ENCODE measurements at regions not wholly inside any gene's neighbourhood (a gene's known extent, or its start where the extent isn't known, plus 50 kb on each side); places are given as distances from the start of the nearest gene placed in this dataset.

DNA sequence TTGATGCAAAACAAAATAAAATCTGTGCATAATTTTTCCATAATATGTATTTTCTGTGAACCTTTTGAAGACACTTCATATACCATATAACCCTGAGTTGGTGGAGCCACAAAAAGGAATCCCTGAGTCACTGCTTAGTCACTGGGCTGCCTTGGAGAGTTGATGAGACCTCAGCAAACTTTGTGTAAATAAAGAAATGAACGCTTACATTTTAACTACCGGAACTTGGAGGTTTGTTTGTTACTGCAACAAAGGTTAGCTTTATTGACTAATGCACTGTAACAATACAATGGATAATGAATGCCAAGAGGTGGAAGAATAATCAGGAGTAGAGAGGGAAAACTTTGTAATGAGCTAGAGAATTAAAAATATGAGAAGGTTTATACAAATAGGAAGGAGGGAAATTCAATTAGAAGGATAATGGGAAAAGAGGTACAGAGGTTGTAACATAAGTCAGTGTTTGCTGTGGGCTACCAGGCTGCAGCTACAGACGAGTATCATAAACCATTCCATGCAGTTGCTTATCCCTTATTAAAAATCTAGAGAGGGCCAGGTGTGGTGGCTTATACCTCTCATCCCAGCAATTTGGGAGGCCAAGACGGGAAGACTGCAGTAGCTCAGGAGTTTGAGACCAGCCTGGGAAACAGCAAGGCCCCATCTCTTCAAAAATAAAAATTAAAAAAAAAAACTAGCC lies 1042.1 kb downstream of the TYW1 start:
- DNase-seq: no peak
- no peaks in the 10 kb centered on the region for H3K36me3 Mint-ChIP-seq (ENCODE audit: unreplicated experiment)
- no peak overlapping the region for H3K4me3 Mint-ChIP-seq (ENCODE audit: unreplicated experiment)
- TF ChIP-seq, protein P1, sequence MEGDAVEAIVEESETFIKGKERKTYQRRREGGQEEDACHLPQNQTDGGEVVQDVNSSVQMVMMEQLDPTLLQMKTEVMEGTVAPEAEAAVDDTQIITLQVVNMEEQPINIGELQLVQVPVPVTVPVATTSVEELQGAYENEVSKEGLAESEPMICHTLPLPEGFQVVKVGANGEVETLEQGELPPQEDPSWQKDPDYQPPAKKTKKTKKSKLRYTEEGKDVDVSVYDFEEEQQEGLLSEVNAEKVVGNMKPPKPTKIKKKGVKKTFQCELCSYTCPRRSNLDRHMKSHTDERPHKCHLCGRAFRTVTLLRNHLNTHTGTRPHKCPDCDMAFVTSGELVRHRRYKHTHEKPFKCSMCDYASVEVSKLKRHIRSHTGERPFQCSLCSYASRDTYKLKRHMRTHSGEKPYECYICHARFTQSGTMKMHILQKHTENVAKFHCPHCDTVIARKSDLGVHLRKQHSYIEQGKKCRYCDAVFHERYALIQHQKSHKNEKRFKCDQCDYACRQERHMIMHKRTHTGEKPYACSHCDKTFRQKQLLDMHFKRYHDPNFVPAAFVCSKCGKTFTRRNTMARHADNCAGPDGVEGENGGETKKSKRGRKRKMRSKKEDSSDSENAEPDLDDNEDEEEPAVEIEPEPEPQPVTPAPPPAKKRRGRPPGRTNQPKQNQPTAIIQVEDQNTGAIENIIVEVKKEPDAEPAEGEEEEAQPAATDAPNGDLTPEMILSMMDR (IDR thresholded peaks at IDR 0.05; ENCODE audit: partially characterized antibody, unreplicated experiment): no peak
- H3K4me1 Mint-ChIP-seq (ENCODE audit: low read depth, unreplicated experiment): no peaks in the 10 kb centered on the region
- no peak overlapping the region for H3K27ac Mint-ChIP-seq (ENCODE audit: unreplicated experiment)
- no peaks in the 10 kb centered on the region for H3K9me3 Mint-ChIP-seq (ENCODE audit: unreplicated experiment)
- H3K27me3 Mint-ChIP-seq (ENCODE audit: unreplicated experiment): peaks cover 2% of the 10 kb centered on the region

- Mint-ChIP-seq H3K27ac (ENCODE audit: unreplicated experiment) (no peak overlapping the region), H3K36me3 (ENCODE audit: unreplicated experiment) (no peaks in the 10 kb centered on the region), H3K27me3 (ENCODE audit: unreplicated experiment) (peaks cover 2% of the 10 kb centered on the region), H3K4me3 (ENCODE audit: unreplicated experiment) (no peak overlapping the region), H3K4me1 (ENCODE audit: low read depth, unreplicated experiment) (no peaks in the 10 kb centered on the region), H3K9me3 (ENCODE audit: unreplicated experiment) (no peaks in the 10 kb centered on the region)
- DNase-seq: no peak
- TF ChIP-seq, protein P1 (IDR thresholded peaks at IDR 0.05; ENCODE audit: partially characterized antibody, unreplicated experiment): no peak
These were observed 1044.9 kb downstream of the TYW1 start for GRCh38 chr7:68041554-68041953.

DNA sequence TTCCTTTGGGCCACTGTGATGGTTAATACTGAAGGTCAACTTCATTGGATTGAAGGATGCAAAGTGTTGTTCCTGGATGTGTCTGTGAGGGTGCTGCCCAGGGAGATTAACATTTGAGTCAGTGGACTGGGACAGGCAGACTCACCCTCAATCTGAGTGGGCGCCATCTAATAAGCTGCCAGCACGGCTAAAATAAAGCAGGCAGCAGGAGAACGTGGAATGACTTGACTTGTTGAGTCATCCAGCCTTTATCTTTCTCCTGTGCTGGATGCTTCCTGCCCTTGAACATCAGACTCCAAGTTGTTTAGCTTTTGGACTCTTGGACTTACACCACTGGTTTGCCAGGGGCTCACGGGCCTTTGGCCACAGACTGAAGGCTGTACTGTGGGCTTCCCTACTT lies 1046.9 kb downstream of the TYW1 start:
- TF ChIP-seq, protein P1 (IDR thresholded peaks at IDR 0.05; ENCODE audit: partially characterized antibody, unreplicated experiment): no peak
- Mint-ChIP-seq H3K4me3 (ENCODE audit: unreplicated experiment) (no peak overlapping the region), H3K36me3 (ENCODE audit: unreplicated experiment) (no peaks in the 10 kb centered on the region), H3K4me1 (ENCODE audit: low read depth, unreplicated experiment) (no peaks in the 10 kb centered on the region), H3K27me3 (ENCODE audit: unreplicated experiment) (peaks cover 2% of the 10 kb centered on the region), H3K9me3 (ENCODE audit: unreplicated experiment) (no peaks in the 10 kb centered on the region), H3K27ac (ENCODE audit: unreplicated experiment) (no peak overlapping the region)
- DNase-seq: no peak

GRCh38 chr7:68050627-68051026 lies 1054.0 kb downstream of the TYW1 start:
- TF ChIP-seq, protein P1 (IDR thresholded peaks at IDR 0.05; ENCODE audit: partially characterized antibody, unreplicated experiment): no peak
- no peaks in the 10 kb centered on the region for H3K9me3 Mint-ChIP-seq (ENCODE audit: unreplicated experiment)
- H3K27ac Mint-ChIP-seq (ENCODE audit: unreplicated experiment): no peak overlapping the region
- no peak overlapping the region for H3K4me3 Mint-ChIP-seq (ENCODE audit: unreplicated experiment)
- H3K36me3 Mint-ChIP-seq (ENCODE audit: unreplicated experiment): no peaks in the 10 kb centered on the region
- H3K4me1 Mint-ChIP-seq (ENCODE audit: low read depth, unreplicated experiment): no peaks in the 10 kb centered on the region
- no peaks in the 10 kb centered on the region for H3K27me3 Mint-ChIP-seq (ENCODE audit: unreplicated experiment)
- DNase-seq: no peak

DNA sequence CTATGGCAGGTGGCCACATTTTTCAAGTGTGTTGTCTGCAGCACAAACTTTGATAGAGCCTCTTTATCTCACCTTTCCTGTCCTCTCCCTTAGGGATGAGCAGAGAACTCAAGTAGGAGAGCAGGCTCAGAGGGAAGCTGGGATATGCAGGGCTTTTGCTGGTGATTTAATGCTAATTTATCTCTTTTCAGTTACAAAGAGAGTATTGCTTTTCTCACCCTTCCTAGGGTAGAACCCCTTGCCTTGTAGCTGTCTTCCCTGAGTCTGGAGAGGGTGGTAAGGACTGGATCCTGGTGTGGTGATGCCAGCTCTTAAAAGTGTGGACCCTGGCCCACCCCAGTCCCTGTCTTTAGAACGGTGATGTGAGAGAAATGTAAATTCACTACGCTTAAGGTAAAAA lies 1061.4 kb downstream of the TYW1 start:
- no peaks in the 10 kb centered on the region for H3K36me3 Mint-ChIP-seq (ENCODE audit: unreplicated experiment)
- H3K27ac Mint-ChIP-seq (ENCODE audit: unreplicated experiment): no peak overlapping the region
- peaks cover 1% of the 10 kb centered on the region for H3K9me3 Mint-ChIP-seq (ENCODE audit: unreplicated experiment)

More for the DNA sequence above, 1061.4 kb downstream of the TYW1 start:
- Mint-ChIP-seq H3K27me3 (ENCODE audit: unreplicated experiment) (no peaks in the 10 kb centered on the region), H3K4me3 (ENCODE audit: unreplicated experiment) (no peak overlapping the region), H3K4me1 (ENCODE audit: low read depth, unreplicated experiment) (no peaks in the 10 kb centered on the region)
- TF ChIP-seq, protein P1 (IDR thresholded peaks at IDR 0.05; ENCODE audit: partially characterized antibody, unreplicated experiment): no peak
- DNase-seq: no peak
